Activated CD8-positive, alpha-beta memory T cell treated with anti-CD3 and anti-CD28 coated beads, Interleukin-2, amount 50 U/mL, for 48 hours (primary cell): ENCODE measurements at regions not wholly inside any gene's neighbourhood (a gene's known extent, or its start where the extent isn't known, plus 50 kb on each side); places are given as distances from the start of the nearest gene placed in this dataset.

Experiments
- DNase-seq: peaks from one replicate; pipeline ENCODE4 v3.0.0-alpha.2; 2020

- DNase-seq, result no peak
These were observed 405.9 kb downstream of the ZNF536 start for GRCh38 chr19:30778061-30778460.

DNA sequence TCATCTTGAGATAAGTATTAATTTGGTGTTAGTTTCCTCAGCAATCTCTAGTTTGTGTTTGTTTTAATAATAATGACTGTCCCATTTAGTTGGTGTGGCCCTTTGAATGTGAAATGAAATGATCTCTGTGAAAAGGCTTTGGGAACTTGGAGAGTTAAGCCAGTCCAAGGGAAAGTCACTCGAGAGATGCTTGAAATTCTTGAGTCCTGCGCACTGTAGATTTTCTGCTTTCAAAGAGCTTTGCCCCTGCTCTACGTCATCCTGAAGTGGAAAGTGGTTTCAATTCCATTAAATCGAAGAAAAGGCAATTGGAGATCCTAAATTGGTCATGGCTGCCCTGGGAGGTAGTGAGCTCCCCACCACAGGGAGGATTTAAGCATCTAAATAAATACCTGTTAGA is 403.8 kb downstream of the ZNF536 start:
- no peak for DNase-seq

DNA sequence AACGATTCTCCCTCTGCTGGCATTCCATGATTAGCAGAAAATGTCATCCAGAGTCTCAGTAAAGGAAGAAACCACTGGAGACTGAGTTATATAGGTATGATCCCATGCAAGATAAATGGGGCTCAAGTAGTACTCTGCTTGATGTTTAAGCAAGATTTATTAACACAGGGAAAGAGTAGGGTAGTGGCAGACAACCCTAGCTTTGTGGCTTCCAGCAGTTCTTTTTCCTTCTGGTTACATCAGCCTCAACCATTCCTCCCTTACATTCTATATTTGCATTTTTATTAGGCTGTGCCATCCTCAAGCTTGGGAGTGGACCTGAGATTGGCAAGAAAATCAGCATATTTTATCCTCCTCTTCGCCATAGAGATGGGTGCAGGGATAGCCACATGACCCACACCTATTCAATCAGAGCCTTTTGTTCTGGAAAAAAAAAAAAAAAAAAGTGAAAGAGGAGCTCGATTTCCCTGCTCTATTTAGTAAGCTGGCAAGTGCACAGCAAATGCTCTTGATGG is 402.1 kb downstream of the ZNF536 start:
- no peak for DNase-seq

- no peak for DNase-seq
These were observed 390.5 kb downstream of the ZNF536 start for GRCh38 chr19:30762651-30763050.

DNA sequence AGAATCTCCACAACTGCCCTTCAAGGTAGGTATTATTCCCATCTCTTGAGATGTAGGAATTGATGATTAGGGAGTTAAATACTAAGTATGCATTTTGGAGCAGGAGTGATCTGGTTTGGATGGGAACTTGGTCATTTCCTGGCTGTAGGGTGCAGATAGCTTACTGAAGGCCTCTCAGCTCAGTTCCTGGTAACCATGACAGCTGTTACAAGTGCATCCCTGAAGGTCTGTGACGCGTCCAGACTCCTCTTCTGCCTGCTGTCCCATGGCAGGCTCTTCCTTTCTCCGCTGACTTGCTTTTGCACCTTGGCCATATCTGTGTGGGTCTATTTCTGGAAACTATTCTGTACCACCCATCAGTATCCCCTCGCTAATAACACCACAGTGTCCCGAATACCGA is 387.8 kb downstream of the ZNF536 start:
- no peak for DNase-seq

DNA sequence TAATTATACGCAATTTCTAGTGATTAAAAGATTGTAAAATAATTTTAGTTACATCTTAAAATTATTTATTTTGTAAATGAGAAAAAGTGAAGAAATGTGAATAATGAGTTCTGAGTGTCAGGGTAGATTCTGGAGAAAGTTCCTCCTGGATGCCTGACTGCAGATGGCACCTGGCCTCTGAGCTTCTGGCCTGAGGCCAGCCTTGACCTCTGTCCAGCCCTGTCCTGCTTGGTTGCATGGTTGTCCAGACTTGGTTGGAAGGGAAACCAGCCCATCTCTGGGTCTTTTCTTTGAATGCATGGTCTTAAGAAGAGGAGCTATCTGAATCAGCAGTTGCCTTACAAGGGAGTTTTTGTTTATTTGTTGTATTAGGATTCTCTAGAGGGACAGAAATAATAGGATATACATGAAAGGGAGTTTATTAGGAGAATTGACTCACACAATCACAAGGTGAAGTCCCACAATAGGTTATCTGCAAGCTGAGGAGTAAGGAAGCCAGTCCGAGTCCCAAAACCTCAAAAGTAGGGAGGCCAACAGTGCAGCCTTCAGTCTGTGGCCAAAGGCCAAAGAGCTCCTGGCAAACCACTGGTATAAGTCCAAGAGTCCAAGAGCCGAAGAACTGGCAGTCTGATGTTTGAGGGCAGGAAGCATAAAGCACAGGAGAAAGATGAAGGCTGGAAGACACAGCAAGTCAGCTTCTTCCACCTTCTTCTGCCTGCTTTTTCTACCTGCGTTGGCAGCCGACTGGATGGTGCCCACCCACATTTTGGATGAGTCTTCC is 385.8 kb downstream of the ZNF536 start:
- no peak for DNase-seq

- no peak for DNase-seq
These were observed 385.1 kb downstream of the ZNF536 start for GRCh38 chr19:30757104-30757836.

GRCh38 chr19:30755581-30755980 is 383.4 kb downstream of the ZNF536 start:
- DNase-seq, result no peak

- DNase-seq, result no peak
These were observed 382.0 kb downstream of the ZNF536 start for GRCh38 chr19:30754162-30754561.

GRCh38 chr19:30752876-30753275 is 380.7 kb downstream of the ZNF536 start:
- no peak for DNase-seq

DNA sequence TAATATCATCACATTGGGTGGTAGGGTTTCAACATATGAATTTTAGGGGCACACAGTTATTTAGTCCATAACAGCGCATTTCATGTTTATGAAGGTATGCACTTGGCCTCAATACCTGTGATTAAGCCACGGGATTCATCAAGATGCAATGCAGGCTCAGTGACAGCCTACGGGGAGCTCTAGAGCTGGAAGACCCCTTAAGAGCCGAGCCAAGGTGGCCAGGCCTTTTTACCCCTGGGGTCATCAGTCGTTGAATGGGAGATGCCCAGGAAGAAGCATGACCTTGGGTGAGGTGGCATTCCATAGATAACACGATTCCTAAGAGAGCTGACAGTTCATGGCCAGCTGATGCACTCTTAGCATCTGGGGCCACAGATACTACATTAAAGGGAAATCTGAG is 380.0 kb downstream of the ZNF536 start:
- no peak for DNase-seq

DNA sequence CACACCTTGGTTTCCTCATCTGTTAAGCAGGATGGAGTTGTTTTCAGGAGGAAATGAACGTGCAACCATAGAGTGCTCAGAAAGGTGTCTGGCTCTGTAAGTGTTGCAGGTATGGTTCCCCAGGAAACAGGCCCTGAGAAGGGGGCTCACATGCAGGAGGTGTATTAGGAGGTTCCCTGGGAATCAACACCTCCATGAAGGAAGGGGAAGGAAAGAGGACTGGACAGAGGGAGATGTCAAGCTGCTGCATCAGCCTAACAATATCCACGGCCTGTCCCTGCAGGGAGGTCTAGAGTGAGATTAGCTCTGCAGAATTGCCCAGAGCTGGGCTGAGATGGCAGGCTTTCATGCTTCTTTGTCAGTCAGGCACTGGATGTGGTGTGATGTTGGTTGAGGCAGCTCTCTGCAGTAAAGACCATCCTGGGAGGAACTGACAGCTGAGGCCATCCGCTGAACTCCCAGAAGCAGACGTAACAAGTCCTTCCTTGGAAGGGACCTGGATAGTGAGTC is 373.3 kb downstream of the ZNF536 start:
- DNase-seq, result no peak

DNA sequence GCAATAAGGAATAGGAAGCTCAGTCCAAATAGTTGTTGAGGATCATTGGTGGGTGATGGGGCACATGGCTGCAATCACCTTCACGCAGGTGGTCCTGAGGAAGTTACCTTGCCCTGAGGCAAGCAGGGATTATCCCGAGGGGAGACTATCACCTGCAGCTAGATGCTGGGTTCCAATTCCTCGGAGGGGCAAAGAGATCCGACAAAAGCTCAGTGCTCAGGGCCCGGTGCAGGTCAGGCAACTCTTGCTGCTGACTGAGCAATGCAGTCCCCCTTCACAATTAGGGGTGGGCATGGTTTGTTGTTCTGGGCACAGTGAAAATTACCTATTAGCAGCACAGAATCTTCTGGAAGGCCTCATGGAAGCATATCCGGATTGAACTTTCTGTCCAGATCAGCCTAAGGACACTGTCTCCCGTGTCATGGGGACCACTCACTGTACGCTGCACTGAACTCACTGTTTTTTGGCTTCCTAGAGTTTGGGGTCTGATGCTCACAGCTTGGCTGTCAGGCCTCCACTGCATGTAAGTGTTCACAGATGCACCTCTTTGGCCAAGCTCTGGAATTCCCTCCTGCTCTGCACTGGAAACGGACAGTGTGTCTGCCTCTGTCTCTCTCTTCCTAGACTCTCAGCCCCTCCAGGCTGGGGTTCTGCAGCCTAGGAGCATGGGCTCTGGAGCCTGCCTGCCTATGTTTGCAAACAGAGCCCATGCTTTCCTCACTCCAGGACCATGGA is 372.7 kb downstream of the ZNF536 start:
- DNase-seq, result no peak

DNA sequence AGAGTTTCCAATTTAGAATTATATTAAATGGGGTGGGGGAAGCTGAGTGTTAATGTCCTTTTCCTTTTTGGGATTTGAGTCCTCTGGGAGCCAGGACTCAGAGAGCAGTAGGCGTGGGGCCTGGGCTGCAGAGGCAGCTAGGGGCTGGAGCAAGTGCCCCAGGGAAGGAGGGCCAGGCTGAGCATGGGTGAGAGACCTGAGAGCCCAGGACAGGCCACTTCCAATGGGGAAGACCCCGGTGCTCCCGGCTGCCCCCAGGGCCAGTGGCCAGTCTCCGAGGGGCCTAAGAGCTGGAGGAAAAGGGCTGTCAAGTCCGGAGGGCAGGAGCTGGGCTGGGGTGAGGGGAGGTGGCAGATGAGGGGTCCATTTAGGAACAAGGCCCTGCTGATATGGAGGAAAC is 371.5 kb downstream of the ZNF536 start:
- DNase-seq, result no peak

DNA sequence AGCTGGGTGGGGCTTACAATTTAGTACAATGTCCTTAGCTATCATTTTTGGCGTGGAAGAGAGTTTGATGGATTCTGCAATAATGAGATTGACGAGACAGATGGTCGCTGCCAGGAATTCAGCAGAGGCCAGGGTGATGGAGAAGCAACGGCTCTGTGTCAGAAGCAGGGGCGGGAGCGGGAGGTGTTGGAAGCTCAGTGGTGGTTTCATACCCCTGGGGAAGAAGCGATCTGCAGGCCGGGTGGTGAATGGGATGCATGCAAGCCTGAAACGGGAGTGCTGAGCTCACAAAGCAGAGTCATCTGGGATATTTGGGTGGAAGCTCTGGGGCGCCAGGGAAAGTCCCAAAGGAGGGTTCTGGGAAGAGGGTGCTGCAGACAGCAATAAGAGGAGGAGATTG is 370.8 kb downstream of the ZNF536 start:
- DNase-seq, result no peak

DNA sequence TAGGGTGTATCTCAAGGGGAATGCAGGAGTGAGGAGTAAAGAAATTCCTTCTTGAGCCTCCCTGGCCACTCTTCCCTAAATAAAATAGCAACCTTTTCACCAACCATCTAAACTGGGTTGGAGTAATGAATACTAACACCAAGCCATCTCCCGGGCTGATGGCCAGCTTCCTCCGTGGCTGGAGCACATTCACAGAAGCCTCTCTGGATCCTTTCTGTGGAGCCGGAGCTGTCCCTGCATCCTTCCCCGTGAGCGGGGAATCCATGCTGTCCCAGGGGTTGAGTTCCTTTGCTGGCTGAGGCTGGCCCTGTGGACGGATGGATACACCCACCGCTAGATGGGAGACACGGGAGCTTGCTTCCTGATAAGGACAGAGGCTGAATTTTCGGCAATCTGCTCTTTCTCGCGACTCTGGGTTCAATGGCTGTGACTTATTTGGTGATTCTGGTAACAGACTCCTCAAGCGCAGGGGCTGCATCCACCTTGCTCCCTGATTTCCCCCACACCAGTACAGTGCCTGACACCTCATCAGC is 370.3 kb downstream of the ZNF536 start:
- no peak for DNase-seq

GRCh38 chr19:30741566-30741965 is 369.4 kb downstream of the ZNF536 start:
- no peak for DNase-seq

GRCh38 chr19:30739394-30739793 is 367.2 kb downstream of the ZNF536 start:
- DNase-seq, result no peak

DNA sequence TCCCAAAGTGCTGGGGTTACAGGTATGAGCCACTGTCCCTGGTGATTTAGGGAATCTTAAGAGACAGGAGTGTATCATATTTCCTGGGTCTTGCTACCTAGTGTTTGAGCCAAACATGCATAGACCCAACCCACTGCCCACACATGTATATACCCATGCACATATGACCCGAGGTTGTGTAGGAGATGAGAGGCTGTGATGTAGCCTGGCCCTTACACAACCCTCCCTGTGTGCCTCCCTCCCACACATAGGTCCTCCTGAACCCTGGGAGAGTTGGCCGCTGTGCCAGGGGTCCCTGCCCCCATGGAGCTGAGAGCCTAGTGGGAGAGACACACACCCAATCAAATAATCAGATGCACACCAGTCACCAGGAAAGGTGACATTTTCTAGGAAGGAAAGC is 365.9 kb downstream of the ZNF536 start:
- no peak for DNase-seq

- DNase-seq, result no peak
These were observed 362.5 kb downstream of the ZNF536 start for GRCh38 chr19:30734669-30735068.

- DNase-seq, result no peak
These were observed 361.8 kb downstream of the ZNF536 start for GRCh38 chr19:30733826-30734550.

DNA sequence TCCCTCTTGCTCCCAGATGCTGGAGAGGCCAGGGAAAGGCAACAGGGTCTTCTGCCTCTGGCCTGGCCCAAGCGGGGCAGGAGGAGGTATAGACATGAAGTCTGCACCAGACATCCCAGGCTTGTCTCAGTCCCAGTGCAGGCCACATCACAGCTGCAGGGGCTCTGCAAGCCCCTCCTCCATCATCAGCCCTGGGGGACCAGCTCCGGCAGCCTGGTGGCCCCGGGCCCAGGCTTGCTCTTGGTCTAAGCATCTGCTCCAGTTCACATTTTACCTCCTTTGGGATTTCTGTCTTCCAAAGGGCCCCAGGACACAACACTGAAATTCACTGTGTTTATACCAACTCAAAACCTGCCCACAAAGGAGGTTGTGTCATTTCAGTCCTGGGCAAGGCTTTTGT is 359.4 kb downstream of the ZNF536 start:
- no peak for DNase-seq
